Activated naive CD8-positive, alpha-beta T cell (primary cell): ENCODE measurements at regions not wholly inside any gene's neighbourhood (a gene's known extent, or its start where the extent isn't known, plus 50 kb on each side); places are given as distances from the start of the nearest gene placed in this dataset.
A peak's percentile ranks its signal among the peaks of the same experiment; 100 is the strongest.
"Not testable (repeated sequence)": the region's sequence is repeated elsewhere in the genome, so short reads cannot be mapped to it uniquely, and the experiment has no call there.

Source experiments
- H3K27ac Mint-ChIP-seq: one replicate; pipeline ENCODE4 v1.8.0; 2021; ENCODE audit warnings: mixed read lengths
- H3K27me3 Mint-ChIP-seq: one replicate; pipeline ENCODE4 v1.8.0; 2021; ENCODE audit warnings: mixed read lengths
- H3K36me3 Mint-ChIP-seq: one replicate; pipeline ENCODE4 v1.8.0; 2021; ENCODE audit warnings: mixed read lengths
- H3K4me1 Mint-ChIP-seq: one replicate; pipeline ENCODE4 v1.8.0; 2021; ENCODE audit warnings: low read depth, mixed read lengths
- H3K4me3 Mint-ChIP-seq: one replicate; pipeline ENCODE4 v1.8.0; 2021; ENCODE audit warnings: mild to moderate bottlenecking, mixed read lengths
- H3K9me3 Mint-ChIP-seq: one replicate; pipeline ENCODE4 v1.8.0; 2021; ENCODE audit warnings: low read depth, mixed read lengths

DNA sequence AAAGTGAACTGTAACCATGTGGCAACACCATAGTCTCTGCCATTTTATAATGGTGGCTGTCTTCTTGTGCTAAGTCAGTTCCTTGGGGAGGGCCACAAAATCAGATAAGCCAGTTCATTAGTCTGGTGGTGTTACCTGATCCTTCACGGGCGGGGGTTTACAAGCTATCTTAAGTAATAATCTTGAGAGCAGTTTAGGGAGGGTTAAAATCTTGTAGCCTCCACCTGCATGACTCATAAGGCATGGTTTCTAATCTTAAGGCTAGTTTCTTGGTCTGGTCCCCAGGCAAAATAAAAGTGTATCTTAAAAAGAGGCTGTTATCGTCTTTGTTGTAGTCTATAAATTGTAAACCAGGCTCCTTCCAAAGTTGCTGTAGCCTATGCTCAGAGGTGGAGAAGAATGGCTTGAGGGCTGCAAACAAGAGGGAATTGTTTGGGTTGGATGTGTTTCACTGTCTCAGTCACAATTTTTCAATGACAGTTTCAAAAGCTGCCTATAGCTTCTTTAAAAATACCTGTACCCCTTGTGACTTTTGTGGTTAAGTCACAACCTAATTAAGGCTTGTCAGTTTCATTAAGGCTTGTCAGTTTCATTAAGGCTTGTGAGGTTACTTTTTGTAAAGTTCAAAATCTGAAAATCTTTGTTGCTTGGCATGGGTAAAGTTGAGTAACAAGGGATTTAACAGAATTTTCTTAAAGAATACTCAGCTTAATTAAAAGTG is 135.7 kb downstream of the RPS4Y2 start:
- Mint-ChIP-seq H3K27ac (no peak overlapping the region), H3K36me3 (no peaks in the 10 kb centered on the region), H3K4me1 (peaks cover 4% of the 10 kb centered on the region), H3K27me3 (no peaks in the 10 kb centered on the region), H3K4me3 (no peak overlapping the region), H3K9me3 (no peaks in the 10 kb centered on the region)

DNA sequence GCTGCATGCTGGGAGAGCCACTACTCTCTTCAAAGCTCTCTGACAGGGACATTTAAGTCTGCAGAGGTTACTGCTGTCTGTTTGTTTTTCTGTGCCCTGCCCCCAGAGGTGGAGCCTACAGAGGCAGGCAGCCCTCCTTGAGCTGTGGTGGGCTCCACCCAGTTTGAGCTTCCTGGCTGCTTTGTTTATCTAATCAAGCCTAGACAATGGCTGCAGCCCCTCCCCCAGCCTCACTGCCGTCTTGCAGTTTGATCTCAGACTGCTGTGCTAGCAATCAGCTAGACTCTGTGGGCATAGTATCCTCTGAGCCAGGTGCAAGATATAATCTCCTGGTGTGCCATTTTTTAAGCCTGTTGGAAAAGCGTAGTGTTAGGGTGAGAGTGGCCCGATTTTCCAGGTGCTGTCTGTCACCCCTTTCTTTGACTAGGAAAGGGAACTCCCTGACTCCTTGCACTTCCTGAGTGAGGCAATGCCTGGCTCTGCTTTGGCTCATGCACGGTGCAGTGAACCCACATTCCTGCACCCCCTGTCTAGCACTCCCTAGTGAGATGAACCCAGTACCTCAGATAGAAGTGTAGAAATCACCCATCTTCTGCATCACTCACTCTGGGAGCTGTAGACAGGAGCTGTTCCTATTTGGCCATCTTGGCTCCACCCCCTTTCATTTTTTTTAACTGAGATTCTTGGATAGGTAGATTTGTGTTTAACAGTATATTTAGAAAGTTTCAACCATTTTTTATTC is 169.6 kb downstream of the RPS4Y2 start:
- not testable (repeated sequence) for H3K9me3 Mint-ChIP-seq, H3K27me3 Mint-ChIP-seq, H3K27ac Mint-ChIP-seq
- peaks cover 21% of the 10 kb centered on the region for H3K4me1 Mint-ChIP-seq
- peaks cover 11% of the 10 kb centered on the region for H3K36me3 Mint-ChIP-seq
- H3K4me3 Mint-ChIP-seq, result peak overlapping the region; percentile 64

DNA sequence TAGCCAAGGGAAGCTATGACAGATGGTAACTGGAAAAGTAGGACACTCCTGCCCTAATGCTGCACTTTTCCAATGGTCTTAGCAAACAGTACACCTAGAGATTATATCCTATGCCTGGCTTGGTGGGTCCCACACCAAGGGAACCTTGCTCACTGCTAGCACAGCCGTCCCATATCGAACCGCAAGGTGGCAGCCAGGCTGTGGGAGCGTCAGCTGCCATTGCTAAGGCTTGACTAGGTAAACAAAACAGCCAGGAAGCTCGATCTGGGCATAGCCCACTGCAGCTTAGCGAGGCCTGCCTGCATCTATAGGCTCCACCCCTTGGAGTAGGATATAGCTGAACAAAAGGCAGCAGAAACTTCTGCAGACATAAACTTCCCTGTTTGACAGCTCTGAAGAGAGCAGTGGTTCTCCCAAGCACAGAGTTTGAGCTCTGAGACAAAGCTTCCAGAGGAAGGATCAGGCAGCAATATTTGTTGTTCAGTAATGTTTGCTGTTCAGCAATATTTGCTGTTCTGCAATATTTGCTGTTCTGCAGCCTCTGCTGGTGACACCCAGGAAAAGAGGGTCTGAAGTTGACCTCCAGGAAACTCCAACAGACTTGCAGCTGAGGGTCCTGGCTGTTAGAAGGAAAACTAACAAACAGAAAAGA is 173.9 kb downstream of the RPS4Y2 start:
- no peaks in the 10 kb centered on the region for H3K27me3 Mint-ChIP-seq
- peaks cover 12% of the 10 kb centered on the region for H3K4me1 Mint-ChIP-seq
- peaks cover 9% of the 10 kb centered on the region for H3K36me3 Mint-ChIP-seq
- H3K9me3 Mint-ChIP-seq, result peaks cover 4% of the 10 kb centered on the region
- H3K4me3 Mint-ChIP-seq, result no peak overlapping the region
- H3K27ac Mint-ChIP-seq, result no peak overlapping the region

DNA sequence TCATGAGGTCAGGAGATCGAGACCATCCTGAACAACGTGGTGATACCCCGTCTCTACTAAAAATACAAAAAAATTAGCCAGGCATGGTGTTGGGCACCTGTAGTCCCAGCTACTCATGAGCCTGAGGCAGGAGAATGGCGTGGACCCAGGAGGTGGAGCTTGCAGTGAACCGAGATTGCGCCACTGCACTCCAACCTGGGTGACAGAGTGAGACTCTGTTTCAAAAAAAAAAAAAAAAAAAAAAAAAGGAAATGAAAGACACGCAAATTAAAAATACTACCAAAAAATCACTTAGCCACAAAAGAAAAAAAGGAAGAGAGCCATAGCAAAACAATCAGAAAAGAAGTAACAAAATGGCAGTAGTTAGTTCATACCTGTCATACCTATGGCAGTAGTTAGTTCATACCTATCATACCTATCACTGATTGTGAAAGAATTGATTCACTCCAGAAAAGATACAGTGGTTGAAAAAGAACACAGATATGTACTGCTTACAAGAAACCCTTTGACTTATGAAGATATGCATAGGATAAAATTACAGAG is 180.9 kb downstream of the RPS4Y2 start:
- H3K9me3 Mint-ChIP-seq, H3K4me3 Mint-ChIP-seq, H3K27me3 Mint-ChIP-seq, H3K27ac Mint-ChIP-seq, H3K4me1 Mint-ChIP-seq, H3K36me3 Mint-ChIP-seq: not testable (repeated sequence)

DNA sequence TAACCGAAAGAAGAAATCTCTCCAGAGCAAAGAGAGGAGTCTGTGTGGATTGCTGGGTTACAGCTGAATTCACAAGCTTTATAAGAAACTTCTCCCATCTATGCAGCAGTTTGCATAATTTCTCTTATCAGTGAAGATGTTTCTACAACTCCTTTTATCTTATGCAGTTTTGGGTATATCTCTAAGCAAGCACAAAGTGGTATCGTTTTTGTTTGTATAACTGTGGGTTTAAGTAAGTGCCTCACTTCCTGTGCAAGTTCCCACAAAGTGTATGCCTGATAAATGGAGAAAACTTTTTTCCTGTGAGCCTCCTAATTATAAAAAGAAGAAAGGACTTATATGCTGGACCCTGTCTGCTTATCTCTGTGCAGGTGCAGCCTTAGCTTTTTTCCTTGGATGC is 205.6 kb downstream of the RPS4Y2 start:
- Mint-ChIP-seq H3K4me1 (peaks cover 32% of the 10 kb centered on the region), H3K27me3 (no peaks in the 10 kb centered on the region), H3K4me3 (no peak overlapping the region), H3K36me3 (no peaks in the 10 kb centered on the region), H3K9me3 (no peaks in the 10 kb centered on the region), H3K27ac (no peak overlapping the region)

DNA sequence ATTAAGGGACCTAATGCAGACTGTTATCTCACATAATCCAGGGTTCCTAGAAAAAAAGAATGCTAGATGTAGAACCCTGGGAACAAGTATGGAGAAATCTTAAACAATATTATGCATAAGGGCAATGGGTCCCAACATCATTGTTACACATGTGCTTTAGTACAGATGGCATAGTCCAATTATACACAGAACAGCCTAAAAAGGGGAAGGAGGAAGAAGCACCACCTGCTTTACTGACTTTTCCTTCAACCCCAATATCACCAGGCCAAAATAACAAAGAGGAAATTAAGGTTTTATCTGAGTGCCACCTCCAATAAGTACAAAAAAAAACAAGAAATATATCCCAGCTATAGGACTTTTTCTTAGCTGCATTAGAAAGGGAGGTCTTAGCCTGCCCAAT is 211.9 kb downstream of the RPS4Y2 start:
- Mint-ChIP-seq H3K4me3 (no peak overlapping the region), H3K9me3 (no peaks in the 10 kb centered on the region), H3K27me3 (no peaks in the 10 kb centered on the region), H3K36me3 (no peaks in the 10 kb centered on the region), H3K4me1 (peaks cover 6% of the 10 kb centered on the region), H3K27ac (no peak overlapping the region)

DNA sequence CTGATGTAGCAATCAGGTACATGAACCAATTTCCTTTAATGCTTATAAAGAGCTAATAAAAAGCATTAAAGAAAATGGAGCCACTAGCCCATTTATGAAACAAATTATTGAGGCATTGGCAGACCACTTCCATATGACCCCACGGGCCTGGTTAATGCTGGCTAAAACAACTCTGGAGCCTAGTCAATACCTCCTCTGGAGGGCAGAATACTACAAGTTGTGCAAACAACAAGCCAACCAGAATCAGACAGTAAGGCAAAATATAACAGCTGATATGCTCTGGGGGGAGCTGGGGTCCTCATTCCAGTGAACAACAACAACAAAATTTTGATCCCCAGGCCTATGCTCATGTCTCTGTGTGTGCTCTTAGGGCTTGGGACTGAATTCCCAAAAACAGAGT is 212.3 kb downstream of the RPS4Y2 start:
- no peaks in the 10 kb centered on the region for H3K36me3 Mint-ChIP-seq
- H3K27ac Mint-ChIP-seq, result no peak overlapping the region
- no peak overlapping the region for H3K4me3 Mint-ChIP-seq
- H3K9me3 Mint-ChIP-seq, result no peaks in the 10 kb centered on the region
- H3K27me3 Mint-ChIP-seq, result no peaks in the 10 kb centered on the region
- peaks cover 3% of the 10 kb centered on the region for H3K4me1 Mint-ChIP-seq

DNA sequence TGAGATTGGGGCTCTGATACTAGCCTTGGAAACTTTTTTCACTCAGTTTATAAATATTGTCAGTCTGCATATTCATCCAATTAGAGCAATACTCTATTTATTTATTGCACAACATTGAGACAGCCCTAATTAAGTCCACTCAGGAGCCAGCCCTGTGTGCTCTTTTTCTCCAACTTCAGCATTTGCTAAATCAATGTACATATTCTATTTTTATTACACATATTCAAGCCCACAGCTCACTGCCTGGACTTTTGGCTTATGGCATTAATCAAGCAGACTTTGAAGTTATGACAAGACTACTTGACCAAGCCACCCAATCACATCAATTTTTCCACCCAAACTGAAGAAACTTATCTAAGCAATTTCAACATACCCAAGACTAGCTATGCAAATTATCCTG is 215.5 kb downstream of the RPS4Y2 start:
- H3K27ac Mint-ChIP-seq, result no peak overlapping the region
- peaks cover 2% of the 10 kb centered on the region for H3K4me1 Mint-ChIP-seq
- no peak overlapping the region for H3K4me3 Mint-ChIP-seq
- no peaks in the 10 kb centered on the region for H3K36me3 Mint-ChIP-seq
- H3K27me3 Mint-ChIP-seq, result no peaks in the 10 kb centered on the region
- no peaks in the 10 kb centered on the region for H3K9me3 Mint-ChIP-seq

DNA sequence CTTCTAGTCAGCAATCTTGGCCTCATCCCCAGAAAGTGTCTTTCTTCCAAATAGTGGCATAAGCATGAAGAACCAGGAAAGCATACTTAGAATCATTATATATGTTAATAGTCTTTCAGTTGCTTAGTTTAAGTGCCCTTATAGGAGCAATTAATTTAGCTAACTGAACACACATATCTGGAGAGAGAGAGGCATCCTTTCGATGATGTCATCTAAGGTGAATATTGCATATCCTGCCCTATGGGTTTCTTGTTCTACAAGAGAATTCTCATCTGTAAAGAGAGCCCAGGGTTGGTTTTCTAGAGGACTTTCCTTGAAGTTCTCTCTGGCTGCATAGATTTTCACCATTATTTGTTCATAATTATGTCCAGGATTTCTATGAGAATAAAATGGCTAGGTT is 230.1 kb downstream of the RPS4Y2 start:
- Mint-ChIP-seq H3K36me3 (no peaks in the 10 kb centered on the region), H3K4me3 (no peak overlapping the region), H3K27me3 (no peaks in the 10 kb centered on the region), H3K4me1 (peaks cover 12% of the 10 kb centered on the region), H3K27ac (no peak overlapping the region), H3K9me3 (no peaks in the 10 kb centered on the region)

DNA sequence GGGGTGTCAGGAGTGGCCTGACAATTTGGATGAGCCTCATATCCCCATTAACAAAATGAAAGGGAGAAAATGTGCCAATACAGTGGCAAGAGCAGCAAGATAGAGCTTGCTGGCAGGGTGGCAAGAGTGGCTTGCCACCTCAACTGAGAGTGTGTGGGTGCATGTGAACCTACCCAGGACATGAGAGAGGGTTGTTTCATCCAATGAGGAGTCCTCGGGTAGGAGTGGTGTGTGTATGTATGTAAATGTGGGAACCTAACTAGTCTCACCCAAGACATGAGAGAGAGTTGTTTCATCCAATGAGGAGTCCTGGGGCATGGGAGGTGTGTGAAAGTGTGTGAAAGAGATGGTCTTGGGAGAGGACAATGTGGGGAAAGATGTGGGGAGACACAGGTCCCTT is 234.2 kb downstream of the RPS4Y2 start:
- Mint-ChIP-seq H3K27ac (no peak overlapping the region), H3K9me3 (no peaks in the 10 kb centered on the region), H3K36me3 (no peaks in the 10 kb centered on the region), H3K4me1 (peaks cover 22% of the 10 kb centered on the region), H3K27me3 (no peaks in the 10 kb centered on the region), H3K4me3 (peak overlapping the region; percentile 35)

DNA sequence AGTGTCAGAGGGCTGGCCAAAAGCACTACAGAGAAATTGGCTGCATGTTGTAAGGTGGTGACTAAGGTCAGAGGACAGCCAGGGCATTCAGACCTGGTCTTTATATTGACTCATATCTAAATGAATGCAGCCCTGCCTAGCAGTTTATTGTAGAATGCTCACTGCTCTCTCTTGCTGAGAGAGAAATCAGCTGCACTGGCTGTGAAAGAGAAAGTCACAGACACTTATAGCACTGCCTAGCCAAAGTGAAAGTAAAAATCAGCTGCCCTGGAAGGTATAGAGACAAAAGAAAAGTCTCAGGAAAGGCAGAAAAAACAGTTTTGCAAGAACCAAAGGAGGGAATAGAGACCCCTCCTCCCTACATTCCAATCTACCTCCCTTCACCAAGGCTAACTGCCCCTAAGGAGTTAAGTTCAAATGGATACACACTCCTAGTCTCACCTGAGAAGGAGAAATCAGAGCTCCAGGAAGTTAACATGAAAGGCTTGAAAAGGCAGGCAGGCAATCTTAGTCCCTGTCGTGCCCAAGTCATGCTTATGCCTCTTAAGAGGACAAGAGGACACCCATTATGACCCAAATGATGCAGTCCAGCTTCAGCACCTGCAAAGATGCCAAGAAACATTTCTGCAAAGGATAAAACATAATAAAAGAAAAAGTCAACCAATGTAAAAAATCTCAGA is 235.1 kb downstream of the RPS4Y2 start:
- H3K36me3 Mint-ChIP-seq, result no peaks in the 10 kb centered on the region
- H3K27ac Mint-ChIP-seq, result peak overlapping the region; percentile 50
- H3K4me1 Mint-ChIP-seq, result peaks cover 21% of the 10 kb centered on the region
- H3K4me3 Mint-ChIP-seq, result peak overlapping the region; percentile 77
- H3K27me3 Mint-ChIP-seq, result no peaks in the 10 kb centered on the region
- H3K9me3 Mint-ChIP-seq, result no peaks in the 10 kb centered on the region

DNA sequence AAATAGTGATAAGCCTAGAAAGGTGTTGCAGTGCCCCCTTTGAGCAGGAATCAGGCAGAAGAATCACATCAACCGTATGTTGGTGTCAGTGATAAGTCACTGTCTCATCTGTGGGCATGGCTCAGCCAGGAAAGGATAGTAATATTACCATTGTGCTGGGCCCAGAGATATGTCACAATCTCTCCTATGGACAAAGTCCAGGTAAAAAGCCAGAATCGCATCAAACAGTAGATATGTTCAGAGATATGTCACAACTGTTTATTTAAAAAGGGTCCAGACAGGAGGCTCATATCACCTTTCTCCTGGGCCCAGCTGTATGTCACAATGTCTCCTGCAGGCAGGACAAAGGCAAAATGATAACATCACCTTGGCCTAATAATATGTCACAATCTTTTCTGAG is 241.4 kb downstream of the RPS4Y2 start:
- Mint-ChIP-seq H3K4me3 (no peak overlapping the region), H3K36me3 (no peaks in the 10 kb centered on the region), H3K9me3 (no peaks in the 10 kb centered on the region), H3K27ac (peak overlapping the region; percentile 30), H3K4me1 (peaks cover 27% of the 10 kb centered on the region), H3K27me3 (no peaks in the 10 kb centered on the region)

DNA sequence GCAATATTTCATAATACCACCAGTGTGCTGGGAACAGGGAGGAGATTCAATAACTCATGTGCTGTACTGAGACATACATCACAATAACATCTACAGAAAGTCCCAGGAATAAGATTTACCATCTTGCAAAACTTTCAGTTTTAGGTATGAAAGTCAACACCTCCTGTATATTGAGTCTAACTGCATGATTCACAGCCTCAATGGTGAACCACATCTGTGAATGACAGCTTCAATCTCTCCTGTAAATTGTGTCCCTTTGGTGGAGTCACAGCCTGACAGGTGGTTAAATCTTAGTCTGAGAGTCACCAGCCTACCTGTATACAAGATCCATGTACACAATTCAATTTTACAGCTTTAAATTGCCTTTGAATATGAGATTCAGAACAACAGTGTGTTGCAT is 242.1 kb downstream of the RPS4Y2 start:
- H3K4me3 Mint-ChIP-seq, result no peak overlapping the region
- no peaks in the 10 kb centered on the region for H3K36me3 Mint-ChIP-seq
- H3K27ac Mint-ChIP-seq, result peak overlapping the region; percentile 30
- H3K4me1 Mint-ChIP-seq, result peaks cover 33% of the 10 kb centered on the region
- no peaks in the 10 kb centered on the region for H3K9me3 Mint-ChIP-seq
- H3K27me3 Mint-ChIP-seq, result no peaks in the 10 kb centered on the region

DNA sequence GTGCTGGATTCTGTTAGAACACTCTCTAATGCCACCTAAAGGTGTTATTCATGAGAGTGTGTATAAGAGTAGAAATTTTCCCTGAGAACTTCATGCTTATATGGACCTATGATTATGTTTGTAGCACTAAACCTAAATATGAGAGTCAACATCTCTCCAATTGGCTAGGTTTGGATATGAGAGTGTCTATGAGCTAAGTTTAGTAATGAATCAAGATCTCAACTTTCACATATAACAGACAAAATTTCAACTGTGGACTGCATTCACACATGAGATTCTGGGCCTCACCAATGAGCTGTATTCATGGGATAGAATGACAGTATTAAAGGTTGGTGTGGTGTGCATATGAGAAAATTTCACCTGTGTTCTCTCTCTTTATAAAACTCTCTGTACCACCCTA is 242.6 kb downstream of the RPS4Y2 start:
- H3K4me3 Mint-ChIP-seq, result no peak overlapping the region

DNA sequence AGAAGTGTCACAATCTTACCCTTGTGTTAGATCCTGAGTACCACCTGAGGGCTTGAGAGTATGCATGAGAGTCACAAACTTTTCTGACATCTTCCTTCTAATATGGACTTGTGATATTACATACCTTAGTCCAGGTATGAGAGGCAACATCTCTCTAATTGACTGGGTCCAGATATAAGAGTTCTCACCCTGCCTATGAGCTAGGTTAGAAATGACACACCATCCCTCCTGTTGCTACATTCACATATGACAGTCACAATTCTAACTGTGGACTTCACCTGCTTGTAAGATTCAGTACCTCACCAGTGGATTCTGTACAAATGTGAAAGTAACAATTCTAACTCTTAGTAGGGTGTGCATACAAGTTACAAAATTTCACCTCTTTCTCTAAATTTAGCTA is 245.2 kb downstream of the RPS4Y2 start:
- H3K9me3 Mint-ChIP-seq, result no peaks in the 10 kb centered on the region
- no peaks in the 10 kb centered on the region for H3K36me3 Mint-ChIP-seq
- H3K4me1 Mint-ChIP-seq, result peaks cover 42% of the 10 kb centered on the region
- H3K27ac Mint-ChIP-seq, result no peak overlapping the region
- H3K4me3 Mint-ChIP-seq, result no peak overlapping the region
- no peaks in the 10 kb centered on the region for H3K27me3 Mint-ChIP-seq

More for the DNA sequence above, 242.6 kb downstream of the RPS4Y2 start:
- Mint-ChIP-seq H3K4me1 (peaks cover 37% of the 10 kb centered on the region), H3K27ac (no peak overlapping the region), H3K36me3 (no peaks in the 10 kb centered on the region), H3K9me3 (no peaks in the 10 kb centered on the region), H3K27me3 (no peaks in the 10 kb centered on the region)
